ENCODE measurements at regions not wholly inside any gene's neighbourhood (a gene's known extent, or its start where the extent isn't known, plus 50 kb on each side); places are given as distances from the start of the nearest gene placed in this dataset.

- H3K4me1 ChIP-seq (replicated peaks in 1 of 4; ENCODE audit: control insufficient read depth in 3 of 4, insufficient read depth in 4 of 4, low read length in 3 of 4): no peaks in the 10 kb centered on the region
- H3K79me1 ChIP-seq (ENCODE audit: low read depth, low read length): no peaks in the 10 kb centered on the region
- H3K4me3 ChIP-seq (ENCODE audit: extremely low read depth in 1 of 4, insufficient read depth in 2 of 4, low read depth in 3 of 4, low read length in 4 of 4): no peak overlapping the region
- H3K14ac ChIP-seq (ENCODE audit: insufficient read length): no peak overlapping the region
- FAIRE-seq (no peak), DNase-seq (ENCODE audit: low read depth in 1 of 2, low spot score in 2 of 2) (no peak)
- no peak overlapping the region for H2BK120ac ChIP-seq (replicated peaks; ENCODE audit: low read depth, low read length)
- H3K56ac ChIP-seq (replicated peaks; ENCODE audit: insufficient read length, low read depth, low read length): no peak overlapping the region
- no peak overlapping the region for H2BK5ac ChIP-seq (ENCODE audit: low read depth, low read length)
- H2BK20ac ChIP-seq (ENCODE audit: low read length): no peak overlapping the region
- H3K23ac ChIP-seq (ENCODE audit: insufficient read length): no peak overlapping the region
- no peak overlapping the region for H3K18ac ChIP-seq (ENCODE audit: extremely low read depth, low read length)
- WGBS, 2 experiments (ENCODE audit: extremely low coverage in 1 of 2, insufficient coverage in 1 of 2, insufficient read length in 1 of 2, insufficient replicate concordance in 2 of 2, low coverage in 1 of 2, low lambda C conversion rate in 2 of 2, missing lambda C conversion rate in 1 of 2): 81% methylated on average over 6 of the region's 7 CpGs; no CpG with 5 or more reads in 1 of the 2 experiments
- no peak overlapping the region for H2AK5ac ChIP-seq (ENCODE audit: low read depth, low read length)
- no peak overlapping the region for H3K4ac ChIP-seq (replicated peaks; ENCODE audit: insufficient read length, low read depth, low read length)
- CTCF ChIA-PET (ENCODE audit: partially characterized antibody): no interaction called here
- no peak overlapping the region for H2BK12ac ChIP-seq (ENCODE audit: low read depth, low read length)
- H3K23me2 ChIP-seq (ENCODE audit: low read depth, low read length): no peaks in the 10 kb centered on the region
- H4K8ac ChIP-seq (ENCODE audit: extremely low read depth, insufficient read depth, low read length): no peak overlapping the region
- H3K36me3 ChIP-seq (ENCODE audit: control insufficient read depth in 2 of 4, insufficient read depth in 4 of 4, low read length in 3 of 4): no peaks in the 10 kb centered on the region
- H3K9ac ChIP-seq (replicated peaks in 1 of 4; ENCODE audit: extremely low read depth in 1 of 4, low read depth in 3 of 4, low read length in 3 of 4): no peak overlapping the region
- no peak overlapping the region for H4K91ac ChIP-seq (replicated peaks; ENCODE audit: insufficient read length, low read length)
- no peak overlapping the region for H2AFZ ChIP-seq (ENCODE audit: low read length)
- H2BK15ac ChIP-seq (ENCODE audit: low read length): no peak overlapping the region
- no peak overlapping the region for H3K4me2 ChIP-seq (ENCODE audit: insufficient read depth in 1 of 2, low read depth in 2 of 2, low read length in 2 of 2)
- no peaks in the 10 kb centered on the region for H3K79me2 ChIP-seq (ENCODE audit: control insufficient read depth in 1 of 2, insufficient read depth in 2 of 2, low read length in 2 of 2)
- no peaks in the 10 kb centered on the region for H4K20me1 ChIP-seq (replicated peaks in 1 of 2; ENCODE audit: control insufficient read depth in 1 of 2, insufficient read depth in 2 of 2, low read length in 2 of 2)
- no peak overlapping the region for H3K27ac ChIP-seq (ENCODE audit: low read depth, low read length)
- POLR2A ChIA-PET (ENCODE audit: partially characterized antibody): no interaction called here
- no peak overlapping the region for H4K5ac ChIP-seq (ENCODE audit: insufficient read length, low read depth, low read length)
- H3K9me3 ChIP-seq (ENCODE audit: insufficient read depth in 2 of 2, low read depth in 1 of 2, low read length in 1 of 2): no peaks in the 10 kb centered on the region
- no peaks in the 10 kb centered on the region for H3K27me3 ChIP-seq (replicated peaks in 1 of 4; ENCODE audit: control insufficient read depth in 3 of 4, extremely low read depth in 1 of 4, insufficient read depth in 3 of 4, low read length in 3 of 4)
- no peak for TF ChIP-seq TAF1 (IDR thresholded peaks at IDR 0.05; ENCODE audit: low read depth, low read length)
- no peak for TF ChIP-seq ZNF274 (IDR thresholded peaks at IDR 0.05; ENCODE audit: borderline replicate concordance, extremely low read depth, low read length)
- TF ChIP-seq POLR2AphosphoS5 (IDR thresholded peaks at IDR 0.05; ENCODE audit: low read depth, low read length): no peak
- TF ChIP-seq ATF2 (IDR thresholded peaks at IDR 0.05; ENCODE audit: low read length): no peak
- TF ChIP-seq TBP (IDR thresholded peaks at IDR 0.05; ENCODE audit: low read depth, low read length): no peak
- no peak for TF ChIP-seq RFX5 (IDR thresholded peaks at IDR 0.05; ENCODE audit: borderline replicate concordance, low read depth, low read length)
- TF ChIP-seq CBX5 (IDR thresholded peaks at IDR 0.05; ENCODE audit: low read depth, low read length): no peak
- no peak for TF ChIP-seq SP4 (IDR thresholded peaks at IDR 0.05; ENCODE audit: low read length)
- no peak for TF ChIP-seq CTBP2 (IDR thresholded peaks at IDR 0.05; ENCODE audit: borderline replicate concordance, insufficient read depth, insufficient read length, low read length)
- no peak for TF ChIP-seq CBX8 (IDR thresholded peaks at IDR 0.05; ENCODE audit: borderline replicate concordance, low read depth, low read length)
- TF ChIP-seq E2F6 (IDR thresholded peaks at IDR 0.05): no peak
- TF ChIP-seq POLR2A (IDR thresholded peaks at IDR 0.05; ENCODE audit: control extremely low read depth in 1 of 2, low read depth in 2 of 2, low read length in 2 of 2): no peak
- no peak for TF ChIP-seq RBBP5 (IDR thresholded peaks at IDR 0.05; ENCODE audit: borderline replicate concordance, low read depth, low read length)
Measured at GRCh38 chrX:8405631-8406030, 59.0 kb upstream of the VCX3B start.
